ENCODE measurements at regions not wholly inside any gene's neighbourhood (a gene's known extent, or its start where the extent isn't known, plus 50 kb on each side); places are given as distances from the start of the nearest gene placed in this dataset.

DNA sequence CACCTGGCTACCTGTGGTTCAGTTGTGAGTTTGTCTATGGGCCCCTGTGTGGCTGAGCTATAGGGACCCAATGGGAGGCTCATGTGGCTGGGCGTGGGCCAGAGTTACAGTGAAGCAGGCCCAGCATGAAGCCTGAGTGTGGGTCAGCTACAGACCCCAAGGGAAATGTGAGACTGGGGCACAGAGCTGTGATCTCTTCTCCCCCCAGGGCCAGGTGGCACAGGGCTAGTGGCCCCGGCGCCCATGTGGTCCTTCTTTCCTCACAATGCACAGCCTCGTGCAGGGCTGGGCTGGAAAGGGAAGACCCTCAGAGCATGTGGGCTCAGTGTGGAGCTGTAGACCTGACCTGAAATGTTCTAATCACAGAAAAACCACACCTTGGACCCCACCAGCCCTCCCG, 71.6 kb upstream of the NECTIN1 start:
- no peak for TF ChIP-seq SRF (CRISPR knock-in tag; IDR thresholded peaks at IDR 0.05)
- TF ChIP-seq CBX5 (IDR thresholded peaks at IDR 0.05; ENCODE audit: borderline replicate concordance, low read depth) = no peak
- no peak for TF ChIP-seq SIN3A (IDR thresholded peaks at IDR 0.05; ENCODE audit: borderline replicate concordance in 2 of 2, control insufficient read depth in 1 of 2, low read depth in 2 of 2, low read length in 2 of 2)
- no peak for TF ChIP-seq POLR2H (tag; IDR thresholded peaks at IDR 0.05; ENCODE audit: low read depth)
- TF ChIP-seq ZNF512 (tag; IDR thresholded peaks at IDR 0.05) = no peak
- TF ChIP-seq HSF4 (CRISPR knock-in tag; IDR thresholded peaks at IDR 0.05; ENCODE audit: borderline replicate concordance) = no peak
- TF ChIP-seq MCM7 (IDR thresholded peaks at IDR 0.05) = no peak
- no peak for TF ChIP-seq CTCF (IDR thresholded peaks at IDR 0.05 in 2 of 3, conservative IDR thresholded peaks at IDR 0.05 in 1 of 3; ENCODE audit: insufficient read depth in 2 of 3, low read depth in 1 of 3, low read length in 3 of 3)
- no peak for TF ChIP-seq TEAD4 (IDR thresholded peaks at IDR 0.05; ENCODE audit: low read length)
- no peak for TF ChIP-seq TEAD4 (CRISPR knock-in tag; IDR thresholded peaks at IDR 0.05; ENCODE audit: borderline replicate concordance)
- no peak for TF ChIP-seq GATA2 (CRISPR knock-in tag; IDR thresholded peaks at IDR 0.05)
- no peak for TF ChIP-seq EZH2 (IDR thresholded peaks at IDR 0.05; ENCODE audit: borderline replicate concordance, low read depth, low read length)

Data from K562 (cell line).